ENCODE measurements at regions not wholly inside any gene's neighbourhood (a gene's known extent, or its start where the extent isn't known, plus 50 kb on each side); places are given as distances from the start of the nearest gene placed in this dataset.

- TF ChIP-seq CHD4 (IDR thresholded peaks at IDR 0.05; ENCODE audit: borderline replicate concordance) (no peak), EP300 (IDR thresholded peaks at IDR 0.05) (no peak), HEYL (CRISPR knock-in tag; IDR thresholded peaks at IDR 0.05) (no peak), POLR2A (IDR thresholded peaks at IDR 0.05; ENCODE audit: low read length) (no peak), NFE2L2 (conservative IDR thresholded peaks at IDR 0.05; ENCODE audit: low read length) (no peak), BHLHE40 (IDR thresholded peaks at IDR 0.05; ENCODE audit: low read depth, low read length) (no peak), PHF8 (IDR thresholded peaks at IDR 0.05; ENCODE audit: borderline replicate concordance, low read depth) (no peak), RCOR1 (IDR thresholded peaks at IDR 0.05; ENCODE audit: low read depth, low read length) (no peak), KDM1A (IDR thresholded peaks at IDR 0.05; ENCODE audit: low read depth) (no peak), MAZ (IDR thresholded peaks at IDR 0.05; ENCODE audit: borderline replicate concordance, low read depth, low read length) (no peak), FOSB (CRISPR knock-in tag; IDR thresholded peaks at IDR 0.05) (no peak), ZC3H11A (IDR thresholded peaks at IDR 0.05) (no peak)
- TF ChIP-seq, protein P1, sequence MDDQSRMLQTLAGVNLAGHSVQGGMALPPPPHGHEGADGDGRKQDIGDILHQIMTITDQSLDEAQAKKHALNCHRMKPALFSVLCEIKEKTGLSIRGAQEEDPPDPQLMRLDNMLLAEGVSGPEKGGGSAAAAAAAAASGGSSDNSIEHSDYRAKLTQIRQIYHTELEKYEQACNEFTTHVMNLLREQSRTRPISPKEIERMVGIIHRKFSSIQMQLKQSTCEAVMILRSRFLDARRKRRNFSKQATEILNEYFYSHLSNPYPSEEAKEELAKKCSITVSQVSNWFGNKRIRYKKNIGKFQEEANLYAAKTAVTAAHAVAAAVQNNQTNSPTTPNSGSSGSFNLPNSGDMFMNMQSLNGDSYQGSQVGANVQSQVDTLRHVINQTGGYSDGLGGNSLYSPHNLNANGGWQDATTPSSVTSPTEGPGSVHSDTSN (IDR thresholded peaks at IDR 0.05) = no peak
- TF ChIP-seq, protein P2, sequence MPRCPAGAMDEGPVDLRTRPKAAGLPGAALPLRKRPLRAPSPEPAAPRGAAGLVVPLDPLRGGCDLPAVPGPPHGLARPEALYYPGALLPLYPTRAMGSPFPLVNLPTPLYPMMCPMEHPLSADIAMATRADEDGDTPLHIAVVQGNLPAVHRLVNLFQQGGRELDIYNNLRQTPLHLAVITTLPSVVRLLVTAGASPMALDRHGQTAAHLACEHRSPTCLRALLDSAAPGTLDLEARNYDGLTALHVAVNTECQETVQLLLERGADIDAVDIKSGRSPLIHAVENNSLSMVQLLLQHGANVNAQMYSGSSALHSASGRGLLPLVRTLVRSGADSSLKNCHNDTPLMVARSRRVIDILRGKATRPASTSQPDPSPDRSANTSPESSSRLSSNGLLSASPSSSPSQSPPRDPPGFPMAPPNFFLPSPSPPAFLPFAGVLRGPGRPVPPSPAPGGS (IDR thresholded peaks at IDR 0.05) = no peak
- TF ChIP-seq, protein P3, sequence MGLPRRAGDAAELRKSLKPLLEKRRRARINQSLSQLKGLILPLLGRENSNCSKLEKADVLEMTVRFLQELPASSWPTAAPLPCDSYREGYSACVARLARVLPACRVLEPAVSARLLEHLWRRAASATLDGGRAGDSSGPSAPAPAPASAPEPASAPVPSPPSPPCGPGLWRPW (IDR thresholded peaks at IDR 0.05) = no peak
- TF ChIP-seq, protein P4, sequence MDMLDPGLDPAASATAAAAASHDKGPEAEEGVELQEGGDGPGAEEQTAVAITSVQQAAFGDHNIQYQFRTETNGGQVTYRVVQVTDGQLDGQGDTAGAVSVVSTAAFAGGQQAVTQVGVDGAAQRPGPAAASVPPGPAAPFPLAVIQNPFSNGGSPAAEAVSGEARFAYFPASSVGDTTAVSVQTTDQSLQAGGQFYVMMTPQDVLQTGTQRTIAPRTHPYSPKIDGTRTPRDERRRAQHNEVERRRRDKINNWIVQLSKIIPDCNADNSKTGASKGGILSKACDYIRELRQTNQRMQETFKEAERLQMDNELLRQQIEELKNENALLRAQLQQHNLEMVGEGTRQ (IDR thresholded peaks at IDR 0.05) = no peak
- TF ChIP-seq, protein P5, sequence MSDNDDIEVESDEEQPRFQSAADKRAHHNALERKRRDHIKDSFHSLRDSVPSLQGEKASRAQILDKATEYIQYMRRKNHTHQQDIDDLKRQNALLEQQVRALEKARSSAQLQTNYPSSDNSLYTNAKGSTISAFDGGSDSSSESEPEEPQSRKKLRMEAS (IDR thresholded peaks at IDR 0.05) = no peak
- WGBS (ENCODE audit: missing lambda C conversion rate) = 4% methylated on average over 3 of the region's 3 CpGs
- CTCF ChIA-PET = no interaction called here
- H3K9me3 ChIP-seq = no peaks in the 10 kb centered on the region
- no peak for FAIRE-seq
- no peaks in the 10 kb centered on the region for H3K4me1 ChIP-seq
- no peak for ATAC-seq
- H3K4me2 ChIP-seq = no peak overlapping the region
- POLR2A ChIA-PET = no interaction called here
- H3K27ac ChIP-seq = no peak overlapping the region
- H3K4me3 ChIP-seq = no peak overlapping the region
- no peak for DNase-seq (ENCODE audit: low read depth in 1 of 2, low spot score in 1 of 2)
Measured at GRCh38 chr18:24669502-24669901, 209.1 kb downstream of the HRH4 start.

GRCh38 chr18:24672165-24672941 is 211.9 kb downstream of the HRH4 start:
- DNase-seq (ENCODE audit: low read depth in 1 of 2, low spot score in 1 of 2) (no peak), ATAC-seq (no peak), FAIRE-seq (no peak)
- CTCF ChIA-PET = no interaction called here
- POLR2A ChIA-PET = no interaction called here
- H3K4me2 ChIP-seq = no peak overlapping the region
- no peaks in the 10 kb centered on the region for H3K9me3 ChIP-seq
- TF ChIP-seq RARB (CRISPR knock-in tag; IDR thresholded peaks at IDR 0.05) = no peak
- TF ChIP-seq ELK1 (IDR thresholded peaks at IDR 0.05; ENCODE audit: low read depth, low read length) = no peak
- no peak for TF ChIP-seq NPAS2 (CRISPR knock-in tag; IDR thresholded peaks at IDR 0.05; ENCODE audit: borderline replicate concordance)
- TF ChIP-seq KDM1A (IDR thresholded peaks at IDR 0.05; ENCODE audit: low read depth) = no peak
- no peak for TF ChIP-seq TFCP2L1 (CRISPR knock-in tag; IDR thresholded peaks at IDR 0.05)
- TF ChIP-seq FOSL2 (IDR thresholded peaks at IDR 0.05) = no peak
- TF ChIP-seq FOSL2 (CRISPR knock-in tag; IDR thresholded peaks at IDR 0.05) = no peak
- TF ChIP-seq FOXS1 (CRISPR knock-in tag; IDR thresholded peaks at IDR 0.05) = no peak
- no peak for TF ChIP-seq SMC3 (IDR thresholded peaks at IDR 0.05)
- TF ChIP-seq RAD21 (conservative IDR thresholded peaks at IDR 0.05 in 1 of 2, IDR thresholded peaks at IDR 0.05 in 1 of 2) = no peak
- TF ChIP-seq KDM5A (IDR thresholded peaks at IDR 0.05) = no peak
- TF ChIP-seq PHF8 (IDR thresholded peaks at IDR 0.05; ENCODE audit: borderline replicate concordance, low read depth) = no peak
- TF ChIP-seq HOXB5 (CRISPR knock-in tag; IDR thresholded peaks at IDR 0.05) = no peak
- no peak for TF ChIP-seq RCOR1 (IDR thresholded peaks at IDR 0.05; ENCODE audit: low read depth, low read length)
- TF ChIP-seq POLR2AphosphoS2 (conservative IDR thresholded peaks at IDR 0.05; ENCODE audit: low read length) = no peak
- TF ChIP-seq CHD2 (IDR thresholded peaks at IDR 0.05; ENCODE audit: low read length, partially characterized antibody) = no peak
- TF ChIP-seq EP300 (IDR thresholded peaks at IDR 0.05) = no peak
- no peak for TF ChIP-seq JUN (IDR thresholded peaks at IDR 0.05)
- TF ChIP-seq, protein P5 (IDR thresholded peaks at IDR 0.05) = no peak
- TF ChIP-seq BHLHE40 (IDR thresholded peaks at IDR 0.05; ENCODE audit: low read depth, low read length) = no peak
- H3K27ac ChIP-seq = no peak overlapping the region
- WGBS (ENCODE audit: missing lambda C conversion rate) = 0% methylated on average over 9 of the region's 9 CpGs
- no peak overlapping the region for H3K4me3 ChIP-seq
- H3K4me1 ChIP-seq = no peaks in the 10 kb centered on the region

Measured in A549 (cell line).